GM18499 (cell line): ENCODE measurements at regions not wholly inside any gene's neighbourhood (a gene's known extent, or its start where the extent isn't known, plus 50 kb on each side); places are given as distances from the start of the nearest gene placed in this dataset.
"Not testable (repeated sequence)": the region's sequence is repeated elsewhere in the genome, so short reads cannot be mapped to it uniquely, and the experiment has no call there.

ENCODE experiments used
- ATAC-seq: cut with Tn5 transposase; IDR thresholded peaks from one replicate; pipeline ENCODE4 v1.9.1; 2021; ENCODE audit warnings: moderate number of reproducible peaks; ENCODE audit not compliant: insufficient read depth, unreplicated experiment

DNA sequence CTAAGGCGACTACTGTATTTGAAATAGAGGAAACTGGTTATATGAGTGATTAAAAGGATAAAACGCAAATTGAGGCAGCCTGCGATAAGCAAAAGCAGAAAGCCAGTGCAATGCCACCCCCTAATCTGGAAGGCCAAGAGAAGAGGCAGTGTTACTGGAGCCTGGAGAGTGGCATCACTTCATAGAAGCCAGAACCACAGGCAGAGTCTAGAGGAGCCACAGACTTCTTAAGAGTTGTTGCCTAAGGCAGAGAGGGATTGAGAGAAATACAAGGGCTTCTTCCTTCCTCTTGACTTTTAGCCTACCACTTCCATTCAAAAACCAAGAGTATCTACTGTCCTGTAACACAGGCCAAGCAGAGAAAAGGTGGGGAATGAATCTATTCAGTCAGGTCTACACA lies 94.9 kb upstream of the SKAP2 start:
- no peak for ATAC-seq

DNA sequence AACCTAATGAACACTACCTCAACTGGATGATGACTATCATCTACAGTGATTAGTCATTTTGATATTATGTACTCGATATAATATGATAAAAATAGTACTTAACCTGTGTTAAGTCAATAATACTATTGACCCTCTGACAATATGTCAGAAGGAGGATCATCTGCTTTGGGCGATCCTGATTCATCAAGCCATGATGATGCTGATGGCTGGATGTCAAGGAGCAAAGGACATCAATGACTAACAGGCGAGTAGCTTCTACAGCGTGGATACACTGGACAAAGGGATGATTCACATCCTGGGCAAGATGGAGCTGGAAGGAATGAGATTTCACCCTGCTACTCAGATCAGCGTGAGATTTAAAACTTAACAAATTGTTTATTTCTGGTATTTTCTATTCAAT lies 94.4 kb upstream of the SKAP2 start:
- no peak for ATAC-seq

DNA sequence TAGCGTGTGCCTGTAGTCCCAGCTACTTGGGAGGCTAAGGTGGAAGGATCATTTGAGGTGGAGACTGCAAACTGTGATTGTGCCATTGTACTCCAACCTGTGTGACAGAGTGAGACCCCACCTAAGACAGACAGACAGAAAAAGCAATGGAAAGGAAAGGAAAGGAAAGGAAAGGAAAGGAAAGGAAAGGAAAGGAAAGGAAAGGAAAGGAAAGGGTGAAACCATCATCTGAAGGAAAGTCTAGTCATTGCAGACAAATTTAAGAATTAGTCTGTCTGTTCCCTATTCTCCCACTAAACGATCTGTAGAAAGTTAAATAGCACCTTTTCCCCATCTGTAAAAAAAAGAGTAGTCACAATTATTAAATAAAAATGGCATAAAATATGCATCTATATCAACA lies 91.1 kb upstream of the SKAP2 start:
- no peak for ATAC-seq

DNA sequence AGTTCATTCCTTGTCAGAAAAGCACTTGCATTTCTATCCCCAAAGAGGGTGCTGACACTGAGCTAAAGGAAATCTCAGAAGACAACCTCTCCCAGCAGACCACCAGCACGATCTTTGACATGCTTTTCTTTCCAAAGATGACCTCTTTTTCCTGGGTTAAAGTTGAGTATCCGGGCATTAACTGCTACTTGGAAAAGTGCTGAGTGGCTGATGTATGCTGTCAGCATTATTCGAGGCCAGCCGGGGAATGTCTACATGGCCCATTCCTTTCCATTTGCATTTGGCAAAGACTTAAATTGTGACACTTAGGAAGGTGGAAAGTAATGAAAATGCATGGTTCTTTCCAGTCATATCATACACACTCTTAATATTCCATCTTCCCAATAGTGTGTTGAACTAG lies 90.6 kb upstream of the SKAP2 start:
- ATAC-seq = no peak

DNA sequence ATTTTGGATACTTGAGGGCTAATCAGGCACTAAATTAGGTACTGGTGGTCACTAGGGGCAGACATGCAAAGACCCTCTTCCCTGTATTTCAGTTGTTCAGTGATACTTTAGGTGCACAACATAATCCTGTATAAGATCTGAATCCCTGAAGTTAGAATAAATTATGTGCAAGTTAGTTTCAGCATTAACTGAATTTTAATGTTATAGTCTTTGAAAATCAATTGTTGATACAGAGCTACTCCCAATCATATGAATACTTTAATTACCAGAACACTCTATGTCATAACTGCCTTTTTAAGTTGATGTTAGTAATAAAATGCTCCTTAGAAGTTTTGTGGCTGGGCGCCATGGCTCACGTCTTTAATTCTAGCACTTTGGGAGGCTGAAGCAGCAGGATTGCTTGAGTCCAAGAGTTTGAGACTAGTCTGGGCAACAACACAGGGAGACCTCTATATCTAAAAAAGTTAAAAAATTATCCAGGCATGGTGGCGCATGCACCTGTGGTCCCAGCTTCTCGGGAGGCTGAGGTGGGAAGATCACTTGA lies 87.1 kb upstream of the SKAP2 start:
- no peak for ATAC-seq

DNA sequence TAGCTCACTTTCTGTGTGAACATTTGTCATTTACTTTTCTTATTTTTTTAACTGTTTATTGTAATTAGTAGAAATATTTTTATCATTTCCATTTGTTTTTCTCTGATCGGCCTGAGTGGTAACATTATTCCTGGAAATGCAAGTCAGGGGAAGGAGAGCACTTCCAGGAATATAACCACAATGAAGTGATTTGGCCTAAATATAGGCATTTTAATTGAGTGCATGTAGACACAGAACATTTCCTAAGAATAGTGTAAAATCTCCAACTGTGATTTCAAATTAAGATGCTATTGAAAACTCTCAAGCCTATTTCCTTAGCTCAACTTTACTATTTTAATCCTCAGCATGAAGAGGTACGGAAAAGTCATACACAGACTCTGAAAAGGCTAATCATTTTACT lies 86.5 kb upstream of the SKAP2 start:
- ATAC-seq = no peak

DNA sequence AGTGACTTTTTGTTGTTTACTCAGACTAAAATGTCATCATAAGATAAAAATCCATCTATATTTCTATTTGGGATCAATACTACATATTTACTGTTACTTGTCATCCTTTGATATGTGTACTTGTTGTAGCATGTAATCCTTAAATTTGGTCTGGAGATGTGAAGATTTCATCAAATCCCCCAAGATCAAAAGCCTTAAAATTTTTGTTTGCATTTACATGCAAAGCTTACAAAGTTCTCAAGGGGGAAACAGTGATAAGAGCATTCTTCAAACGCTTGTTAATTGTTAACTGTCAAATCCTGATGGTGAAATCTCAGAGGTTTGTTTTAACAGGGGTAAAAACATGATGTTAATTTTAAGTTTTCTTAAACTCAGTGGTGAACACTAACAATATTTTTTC lies 84.9 kb upstream of the SKAP2 start:
- no peak for ATAC-seq

DNA sequence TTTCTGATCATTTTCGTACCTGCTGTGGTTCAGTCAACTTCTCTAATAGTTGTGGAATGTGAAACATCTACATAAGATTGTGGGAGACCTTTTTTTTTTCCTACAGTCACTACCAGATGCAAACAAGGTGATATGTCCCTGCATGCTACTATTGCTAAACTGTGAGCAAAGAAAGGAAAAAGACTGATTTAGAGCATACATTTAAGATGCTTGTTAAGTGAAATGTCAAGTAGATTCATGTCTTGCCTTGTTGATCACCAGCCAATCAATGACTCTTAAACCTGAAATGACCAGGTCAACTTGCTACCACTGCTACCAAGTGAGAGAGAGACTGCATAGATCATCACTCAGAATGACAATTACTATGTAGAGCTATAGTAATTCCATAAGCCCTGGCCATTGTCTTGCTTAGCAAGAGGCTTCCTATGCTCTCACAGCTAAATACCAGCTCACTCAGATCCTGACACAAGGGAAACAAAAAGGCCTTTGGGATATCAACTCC lies 84.3 kb upstream of the SKAP2 start:
- no peak for ATAC-seq

DNA sequence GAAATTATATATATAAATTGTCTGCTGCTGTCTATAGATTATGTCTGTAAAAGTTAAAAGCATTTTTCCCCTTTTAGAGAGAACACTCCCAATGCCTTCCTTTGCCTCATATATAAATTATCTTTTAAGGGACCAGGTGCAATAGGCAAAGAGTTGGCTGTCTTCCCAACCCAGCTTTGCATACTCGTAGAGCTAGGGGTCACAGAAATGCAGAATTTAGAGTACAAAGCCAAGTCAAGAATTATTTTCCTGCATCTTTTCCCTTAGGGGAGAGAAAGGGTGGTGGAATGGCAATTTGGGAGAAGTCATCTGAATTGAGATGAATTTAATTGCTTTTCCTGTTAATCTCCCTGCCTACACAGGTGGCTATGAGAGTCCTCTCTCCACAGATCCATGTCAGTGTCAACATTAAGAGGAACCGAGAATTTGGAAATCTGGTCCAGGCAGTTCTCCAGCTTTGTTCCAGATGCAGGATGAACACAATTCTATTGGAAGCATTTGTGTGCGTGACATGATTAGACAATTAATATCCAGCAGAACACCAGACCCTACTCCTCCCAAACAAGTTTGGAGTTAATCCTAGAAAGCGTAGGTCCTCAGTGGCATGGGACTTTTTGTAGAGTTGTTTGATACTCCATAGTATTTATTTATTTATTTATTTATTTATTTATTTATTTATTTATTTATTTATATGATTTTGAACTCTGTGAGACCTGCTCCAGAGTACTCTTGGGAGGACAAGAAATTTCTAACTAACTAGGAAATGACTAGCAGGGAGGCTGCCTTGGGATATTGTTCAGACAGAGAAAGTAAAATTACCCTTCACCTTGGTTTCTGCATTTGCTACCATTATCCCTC lies 80.3 kb upstream of the SKAP2 start:
- no peak for ATAC-seq

DNA sequence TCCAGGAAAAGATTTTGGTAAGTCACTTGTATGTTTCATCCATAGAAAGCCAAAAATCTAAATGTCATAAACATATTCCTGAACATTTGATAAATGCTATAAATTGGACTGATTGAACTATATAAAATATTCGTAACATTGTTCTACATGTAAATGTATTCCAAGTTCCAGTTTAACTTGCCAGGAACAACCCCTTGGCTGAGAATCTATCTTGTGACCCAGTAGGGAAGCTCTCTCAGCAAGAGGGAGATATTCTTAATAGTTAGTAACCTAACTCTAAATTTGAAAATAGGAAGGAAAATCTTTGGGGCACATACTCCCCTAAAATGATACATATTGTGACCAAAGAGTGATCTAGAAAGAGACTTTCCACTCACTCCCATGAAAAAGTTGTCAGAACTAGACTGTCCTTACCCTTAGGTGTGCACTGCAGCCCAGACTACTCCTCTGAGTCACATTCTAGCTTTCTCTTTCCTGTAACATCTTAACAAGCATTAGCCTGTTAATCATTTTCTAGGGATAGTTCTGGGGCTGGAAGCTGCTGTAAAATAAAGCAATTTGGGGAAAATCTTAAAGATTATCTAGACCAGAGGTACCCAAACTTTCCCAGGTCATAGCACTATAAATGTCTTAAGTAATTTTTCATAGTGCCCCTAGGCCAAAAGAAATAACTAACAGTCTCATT lies 73.7 kb upstream of the SKAP2 start:
- ATAC-seq = no peak

DNA sequence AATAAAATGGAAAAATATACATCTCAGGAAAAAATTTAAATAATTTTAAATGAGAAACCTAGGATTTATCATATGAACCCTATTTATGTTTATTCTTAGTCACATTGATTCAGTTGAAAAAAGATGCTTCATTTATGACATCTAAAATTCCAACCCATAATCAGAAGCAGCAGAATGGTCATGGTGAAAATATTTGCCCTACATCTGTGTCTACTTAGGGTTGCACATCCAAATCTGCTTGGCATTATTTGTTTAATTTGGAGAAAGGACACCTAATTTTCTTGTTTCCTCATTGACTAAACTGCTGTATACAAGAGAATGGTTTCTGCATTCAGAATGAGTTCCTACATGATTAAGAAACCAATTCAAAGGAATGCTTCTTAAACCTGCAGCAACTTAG lies 72.9 kb upstream of the SKAP2 start:
- ATAC-seq = no peak

DNA sequence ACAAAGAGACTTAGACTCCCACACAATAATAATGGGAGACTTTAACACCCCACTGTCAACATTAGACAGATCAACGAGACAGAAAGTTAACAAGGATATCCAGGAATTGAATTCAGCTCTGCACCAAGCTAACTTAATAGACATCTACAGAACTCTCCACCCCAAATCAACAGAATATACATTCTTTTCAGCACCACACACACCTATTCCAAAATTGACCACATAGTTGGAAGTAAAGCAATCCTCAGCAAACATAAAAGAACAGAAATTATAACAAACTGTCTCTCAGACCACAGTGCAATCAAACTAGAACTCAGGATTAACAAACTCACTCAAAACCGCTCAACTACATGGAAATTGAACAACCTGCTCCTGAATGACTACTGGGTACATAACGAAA lies 68.2 kb upstream of the SKAP2 start:
- ATAC-seq = not testable (repeated sequence)

DNA sequence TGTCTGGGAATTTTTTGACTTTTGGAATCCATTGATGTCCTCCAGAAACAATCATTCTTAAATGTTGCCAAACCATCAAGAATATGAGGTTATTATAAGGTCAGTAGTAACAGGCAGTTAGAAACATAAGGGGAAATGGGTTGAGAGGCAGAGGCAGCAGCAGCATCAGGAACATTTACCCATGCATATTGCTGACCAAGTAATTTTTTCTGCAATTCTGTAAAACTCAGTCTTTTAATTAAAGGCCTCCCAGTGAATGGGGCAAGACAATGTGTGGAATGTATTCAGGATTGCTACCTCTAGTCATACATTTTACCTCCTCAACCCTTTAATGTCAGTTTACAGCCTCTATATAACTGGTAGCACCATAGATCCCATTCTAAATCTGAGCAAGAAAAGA lies 66.5 kb upstream of the SKAP2 start:
- no peak for ATAC-seq

DNA sequence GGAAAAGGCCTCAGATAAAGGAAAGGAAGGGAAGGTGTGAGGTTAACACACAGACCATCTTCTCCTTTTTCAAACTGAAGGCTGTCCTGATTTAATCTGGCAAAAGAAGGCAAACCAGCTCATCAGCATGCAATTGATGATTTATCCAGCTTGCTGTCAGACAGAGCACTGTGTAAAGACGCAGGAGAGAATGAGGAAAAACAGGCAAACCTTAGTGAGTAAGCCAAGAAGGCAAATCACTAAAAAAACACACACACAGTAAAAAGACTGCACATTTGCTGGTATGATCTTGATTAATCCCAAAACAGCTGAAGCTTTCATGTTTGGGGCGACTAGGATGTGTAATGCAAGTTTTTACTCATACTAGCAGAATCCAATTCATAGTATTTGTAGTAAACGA lies 65.8 kb upstream of the SKAP2 start:
- ATAC-seq = no peak

DNA sequence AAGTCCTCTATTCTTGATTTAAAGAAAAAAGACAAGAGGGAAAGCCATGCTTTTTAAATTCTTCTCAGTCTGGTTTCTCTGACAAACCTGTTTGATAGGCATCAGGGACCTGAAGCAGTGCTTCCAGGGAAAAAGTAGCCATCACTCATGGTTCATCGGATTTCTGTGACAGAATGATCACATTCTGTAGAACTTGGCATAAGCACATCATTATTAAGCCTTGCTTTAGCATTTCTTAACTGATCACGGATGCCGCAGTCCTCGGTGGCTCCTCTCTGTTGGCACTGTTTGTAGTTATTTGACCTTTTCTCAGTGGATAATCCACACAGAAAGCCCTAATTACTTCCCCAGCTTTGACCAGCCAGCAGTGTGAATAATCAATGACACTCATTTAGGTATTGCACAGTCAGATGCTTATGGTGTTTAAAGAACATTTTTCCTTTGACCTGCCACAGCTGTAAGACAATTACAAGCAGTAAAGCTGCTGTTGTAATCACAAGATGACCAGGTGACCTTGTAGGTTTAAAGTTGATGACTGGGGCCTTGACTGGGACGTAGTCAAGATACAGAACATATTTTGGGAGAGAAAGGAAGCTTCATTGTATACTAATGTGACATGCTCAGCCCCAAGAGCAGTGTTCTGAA lies 64.4 kb upstream of the SKAP2 start:
- ATAC-seq = no peak

DNA sequence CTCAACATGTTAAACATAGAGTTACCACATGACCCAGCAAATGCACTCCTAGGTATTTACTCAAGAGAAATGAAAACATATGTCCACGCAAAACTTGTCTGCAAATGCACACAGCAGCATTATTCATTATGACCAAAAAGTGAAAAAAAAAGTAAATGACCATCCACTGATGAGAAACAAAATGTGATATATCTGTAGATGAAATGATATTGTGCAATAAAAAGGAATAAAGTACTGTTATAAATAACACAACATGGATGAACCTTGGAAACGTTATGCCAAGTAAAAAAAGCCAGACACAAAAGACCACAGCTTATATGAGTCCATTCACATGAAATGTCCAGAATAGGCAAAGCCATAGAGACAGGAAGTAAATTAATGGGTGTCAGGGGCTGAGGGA lies 61.4 kb upstream of the SKAP2 start:
- ATAC-seq = no peak

DNA sequence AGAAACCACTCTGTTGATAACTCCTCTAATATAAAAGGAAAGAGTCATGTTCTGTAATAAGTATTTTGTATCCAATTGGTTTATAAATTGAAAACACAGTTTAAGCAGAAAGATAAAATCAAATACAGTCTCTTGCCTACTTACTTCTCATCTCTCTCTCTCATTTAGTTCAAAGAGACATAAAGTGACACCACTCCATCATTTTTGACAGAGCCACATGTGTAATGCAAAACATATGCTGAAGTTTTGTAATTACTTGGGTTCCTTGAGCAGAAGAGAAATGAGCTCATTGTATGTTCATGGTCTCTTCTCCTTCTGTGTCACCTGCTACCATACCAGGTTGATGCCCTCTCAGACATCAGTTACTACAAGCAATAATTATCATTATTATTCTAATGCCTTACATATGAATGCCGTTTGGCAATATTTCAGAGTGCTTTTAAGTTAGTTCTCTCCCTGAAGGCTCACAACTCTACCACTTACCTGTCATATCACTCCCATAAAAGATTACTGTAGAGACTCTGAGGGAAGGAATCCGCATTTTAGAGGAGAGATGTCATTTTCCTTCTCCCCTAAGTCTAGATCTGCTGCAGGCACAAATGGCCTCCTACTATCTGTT lies 59.9 kb upstream of the SKAP2 start:
- ATAC-seq = no peak

DNA sequence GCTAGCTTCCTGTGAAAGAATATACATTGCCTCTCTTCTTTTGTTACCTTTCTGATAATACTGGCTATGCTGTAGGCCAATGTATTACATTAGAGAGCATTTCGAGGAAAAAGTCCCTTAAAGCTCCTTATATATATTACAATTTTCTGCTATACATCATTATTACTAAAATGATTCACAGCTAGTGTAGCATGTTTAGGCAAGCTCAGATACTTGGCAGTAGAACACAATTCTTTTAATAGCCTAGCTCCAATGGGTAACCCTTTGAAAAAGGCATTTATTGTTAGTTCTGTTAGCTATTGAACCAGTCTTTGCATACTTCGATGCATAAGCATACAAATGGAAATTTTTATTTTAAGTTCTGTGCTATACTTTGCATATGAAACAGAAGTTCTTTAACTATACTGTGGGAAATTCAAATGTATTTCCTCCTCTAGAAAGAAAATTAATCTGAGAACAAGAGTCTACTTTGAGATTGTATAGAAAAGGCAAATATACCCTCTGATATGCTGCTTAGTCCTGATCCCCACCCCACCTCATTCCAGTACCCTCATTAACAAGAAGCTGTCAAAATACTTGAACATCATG lies 55.6 kb upstream of the SKAP2 start:
- ATAC-seq = no peak

DNA sequence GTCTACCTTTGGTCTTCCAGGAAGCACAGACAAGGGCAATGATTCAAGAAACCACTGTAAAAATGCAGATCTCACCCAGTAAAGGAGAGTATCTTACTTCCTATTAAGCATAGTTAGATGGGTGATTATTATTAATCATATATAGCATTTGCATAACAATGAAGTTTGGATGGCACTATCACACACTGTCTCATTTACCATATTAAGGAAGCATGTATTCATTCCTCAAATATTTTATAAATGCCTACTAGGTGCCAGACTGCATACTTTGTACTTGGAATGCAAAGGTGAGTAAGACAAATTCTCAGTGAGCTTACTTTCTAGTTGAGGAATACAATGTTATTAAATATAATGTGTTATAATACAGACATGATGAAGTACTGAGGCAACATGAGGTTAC lies 53.9 kb upstream of the SKAP2 start:
- ATAC-seq = no peak

DNA sequence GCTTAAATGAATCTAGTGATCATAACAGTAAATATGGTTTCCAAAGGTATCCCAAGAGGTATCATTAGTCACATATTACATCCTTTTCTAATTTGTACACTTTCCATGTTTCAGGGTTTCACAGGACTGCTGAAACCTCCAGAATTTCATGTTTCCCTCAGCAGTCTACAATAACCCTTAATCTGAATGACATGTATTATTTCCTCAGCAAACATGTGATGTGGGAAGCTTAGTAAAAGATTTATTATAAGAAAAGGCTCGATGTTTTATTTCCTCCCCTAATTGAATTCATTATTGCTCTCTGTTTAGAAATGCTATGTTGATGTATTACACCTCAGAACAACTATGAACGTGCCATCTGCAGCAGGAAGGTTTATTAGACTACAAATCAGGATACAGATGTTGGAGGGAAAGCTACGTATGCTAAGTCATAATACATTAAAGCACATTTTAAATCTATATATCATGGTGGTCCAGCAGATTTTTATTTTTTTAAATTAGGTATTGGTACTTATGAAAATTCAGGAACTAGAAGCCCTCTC lies 52.5 kb upstream of the SKAP2 start:
- ATAC-seq = no peak
